ENCODE measurements at regions not wholly inside any gene's neighbourhood (a gene's known extent, or its start where the extent isn't known, plus 50 kb on each side); places are given as distances from the start of the nearest gene placed in this dataset.
"Not testable (repeated sequence)": the region's sequence is repeated elsewhere in the genome, so short reads cannot be mapped to it uniquely, and the experiment has no call there.

DNA sequence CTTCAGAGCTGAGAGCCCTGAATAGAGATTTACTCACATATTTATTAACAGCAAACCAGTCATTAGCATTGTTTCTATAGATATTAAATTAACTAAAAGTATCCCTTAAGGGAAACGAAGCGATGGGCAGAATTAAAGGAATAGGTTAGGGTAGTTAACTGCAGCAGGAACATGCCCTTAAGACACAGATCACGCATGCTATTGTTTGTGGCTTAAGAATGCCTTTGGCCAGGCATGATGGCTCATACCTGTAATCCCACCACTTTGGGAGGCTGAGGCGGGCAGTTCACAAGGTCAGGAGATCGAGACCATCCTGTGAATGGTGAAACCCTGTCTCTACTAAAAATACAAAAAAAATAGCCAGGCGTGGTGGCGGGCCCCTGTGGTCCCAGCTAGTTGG, 310.9 kb upstream of the MEX3C start:
- CTCF ChIA-PET (ENCODE audit: low intra/inter-chr PET ratio, low total read pairs); FAIRE-seq; intact Hi-C loops (cut with micrococcal nuclease; ENCODE audit: unreplicated experiment); H3K9ac ChIP-seq (ENCODE audit: insufficient read depth, low read depth, low read length); in situ Hi-C loops (cut with HindIII; ENCODE audit: extremely low pct_ligation_motif_present, low pct_unique_long_range_greater_than_20kb); POLR2A ChIA-PET; H4K20me1 ChIP-seq (ENCODE audit: insufficient read depth, low read length); H3K27me3 ChIP-seq (ENCODE audit: control insufficient read depth in 1 of 2, insufficient read depth in 2 of 2, low read length in 2 of 2); H2AFZ ChIP-seq (ENCODE audit: low read length); H3K27ac ChIP-seq (ENCODE audit: extremely low read length, insufficient read depth, low read length); DNase-seq (ENCODE audit: low spot score); H3K4me2 ChIP-seq (ENCODE audit: low read depth, low read length); BruUV-seq (replicated peaks); H3K4me1 ChIP-seq (ENCODE audit: insufficient read depth, low read length); H3K79me2 ChIP-seq (ENCODE audit: insufficient read depth, low read length); H3K36me3 ChIP-seq (replicated peaks in 1 of 2; ENCODE audit: control insufficient read depth in 1 of 2, insufficient read depth in 2 of 2, low read length in 2 of 2); H3K4me3 ChIP-seq (replicated peaks in 1 of 3; ENCODE audit: insufficient read depth in 1 of 3, low read depth in 2 of 3, low read length in 3 of 3); ATAC-seq: not testable (repeated sequence)
- peaks cover 18% of the 10 kb centered on the region for H3K9me3 ChIP-seq (ENCODE audit: low read length)
- 11% methylated on average over 7 of the region's 7 CpGs for WGBS (ENCODE audit: low lambda C conversion rate)
- peak; percentile 98 for TF ChIP-seq ZNF761 (CRISPR knock-in tag; conservative IDR thresholded peaks at IDR 0.05)

DNA sequence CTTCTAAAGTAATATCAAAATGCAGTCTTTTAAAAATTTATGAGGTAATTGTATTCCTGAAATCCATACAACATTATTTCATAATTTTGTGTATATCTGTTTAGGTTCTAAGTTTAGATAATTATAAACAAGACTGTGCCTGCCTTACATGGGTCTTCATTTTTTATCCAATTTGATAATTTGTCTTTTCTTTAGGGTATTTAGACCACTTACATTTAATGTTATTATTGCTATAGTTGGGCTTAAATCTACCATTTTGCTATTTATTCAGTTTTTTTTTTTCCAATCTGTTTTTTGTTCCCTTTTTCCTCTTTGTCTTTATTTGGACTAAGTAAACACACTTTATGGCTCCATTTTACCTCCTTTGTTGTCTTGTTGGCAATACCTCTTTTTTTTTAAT, 312.5 kb upstream of the MEX3C start:
- Histone ChIP-seq H3K36me3 (replicated peaks in 1 of 2; ENCODE audit: control insufficient read depth in 1 of 2, insufficient read depth in 2 of 2, low read length in 2 of 2) (no peaks in the 10 kb centered on the region), H3K4me3 (replicated peaks in 1 of 3; ENCODE audit: insufficient read depth in 1 of 3, low read depth in 2 of 3, low read length in 3 of 3) (no peak overlapping the region), H3K9ac (ENCODE audit: insufficient read depth, low read depth, low read length) (no peak overlapping the region), H3K9me3 (ENCODE audit: low read length) (peaks cover 18% of the 10 kb centered on the region), H3K27ac (ENCODE audit: extremely low read length, insufficient read depth, low read length) (no peak overlapping the region), H3K27me3 (ENCODE audit: control insufficient read depth in 1 of 2, insufficient read depth in 2 of 2, low read length in 2 of 2) (no peaks in the 10 kb centered on the region), H3K79me2 (ENCODE audit: insufficient read depth, low read length) (no peaks in the 10 kb centered on the region), H3K4me2 (ENCODE audit: low read depth, low read length) (no peak overlapping the region), H3K4me1 (ENCODE audit: insufficient read depth, low read length) (no peaks in the 10 kb centered on the region), H2AFZ (ENCODE audit: low read length) (no peak overlapping the region), H4K20me1 (ENCODE audit: insufficient read depth, low read length) (no peaks in the 10 kb centered on the region)
- FAIRE-seq = no peak
- ChIA-PET POLR2A (no interaction called here), CTCF (ENCODE audit: low intra/inter-chr PET ratio, low total read pairs) (no interaction called here)
- TF ChIP-seq MIER3 (CRISPR knock-in tag; IDR thresholded peaks at IDR 0.05; ENCODE audit: borderline replicate concordance) = no peak
- TF ChIP-seq ZNF549 (CRISPR knock-in tag; IDR thresholded peaks at IDR 0.05) = no peak
- TF ChIP-seq CHD2 (IDR thresholded peaks at IDR 0.05; ENCODE audit: low read depth, low read length) = no peak
- TF ChIP-seq ZNF564 (CRISPR knock-in tag; IDR thresholded peaks at IDR 0.05) = no peak
- TF ChIP-seq MYNN (CRISPR knock-in tag; IDR thresholded peaks at IDR 0.05; ENCODE audit: low read depth) = no peak
- TF ChIP-seq CEBPG (CRISPR knock-in tag; IDR thresholded peaks at IDR 0.05) = no peak
- TF ChIP-seq SNAI1 (CRISPR knock-in tag; IDR thresholded peaks at IDR 0.05; ENCODE audit: borderline replicate concordance) = no peak
- TF ChIP-seq ZNF292 (CRISPR knock-in tag; IDR thresholded peaks at IDR 0.05; ENCODE audit: borderline replicate concordance, low read depth) = no peak
- TF ChIP-seq DR1 (CRISPR knock-in tag; IDR thresholded peaks at IDR 0.05) = no peak
- no peak for TF ChIP-seq ZNF660 (CRISPR knock-in tag; IDR thresholded peaks at IDR 0.05; ENCODE audit: borderline replicate concordance, low read depth)
- no peak for TF ChIP-seq ZNF101 (CRISPR knock-in tag; IDR thresholded peaks at IDR 0.05; ENCODE audit: borderline replicate concordance, low read depth)
- TF ChIP-seq ETV6 (CRISPR knock-in tag; conservative IDR thresholded peaks at IDR 0.05) = no peak
- TF ChIP-seq KLF13 (CRISPR knock-in tag; IDR thresholded peaks at IDR 0.05) = no peak
- TF ChIP-seq TP53 (CRISPR knock-in tag; conservative IDR thresholded peaks at IDR 0.05) = no peak
- no peak for TF ChIP-seq ZNF589 (CRISPR knock-in tag; conservative IDR thresholded peaks at IDR 0.05)
- no peak for TF ChIP-seq ZNF547 (CRISPR knock-in tag; IDR thresholded peaks at IDR 0.05)
- no peak for TF ChIP-seq ARNT (IDR thresholded peaks at IDR 0.05)
- DNase-seq (ENCODE audit: low spot score) = no peak
- in situ Hi-C loops (cut with HindIII; ENCODE audit: extremely low pct_ligation_motif_present, low pct_unique_long_range_greater_than_20kb) = no loop called here
- no TSS peak for BruUV-seq (replicated peaks)
- no peak for ATAC-seq
- intact Hi-C loops (cut with micrococcal nuclease; ENCODE audit: unreplicated experiment) = no loop called here

Measured in HepG2 (cell line).